ENCODE measurements at regions not wholly inside any gene's neighbourhood (a gene's known extent, or its start where the extent isn't known, plus 50 kb on each side); places are given as distances from the start of the nearest gene placed in this dataset. TPM values are rescaled to one million over a fixed set of nuclear protein-coding genes. Genes with fewer than 3 reads are reported as not detected.
"Not testable (repeated sequence)": the region's sequence is repeated elsewhere in the genome, so short reads cannot be mapped to it uniquely, and the experiment has no call there.

DNA sequence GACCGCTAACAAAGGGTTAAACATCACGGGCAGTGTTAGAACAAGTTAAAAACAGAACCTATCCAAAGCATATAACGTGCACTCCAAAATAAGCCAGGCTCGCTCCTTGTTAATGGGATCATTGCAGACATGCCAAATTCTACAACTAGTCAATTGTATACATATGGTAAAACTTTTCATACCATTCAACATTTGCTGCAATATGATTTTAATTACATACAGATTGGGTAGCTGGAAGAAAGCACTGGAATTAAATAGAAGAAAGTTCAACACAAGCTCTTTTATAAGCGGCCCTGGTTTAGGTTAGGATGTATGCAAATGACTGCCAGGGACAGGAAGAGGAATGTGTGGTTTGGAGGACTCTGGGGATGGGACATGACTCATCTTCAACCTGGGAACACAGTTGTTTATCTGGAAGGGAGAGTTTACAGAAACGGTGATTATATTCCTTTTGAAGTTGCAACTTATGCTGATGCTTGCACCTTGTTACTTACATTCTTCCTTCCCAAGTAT is 62.5 kb upstream of the TIAM2 start:
- peak in 1 of 6 donors; percentile 63 for DNase-seq (ENCODE audit: low read depth in 4 of 6, low spot score in 6 of 6)
- Histone ChIP-seq H3K4me3 (ENCODE audit: low read depth, low read length) (no peak overlapping the region), H3K36me3 (ENCODE audit: control insufficient read depth, insufficient read depth, low read length) (no peaks in the 10 kb centered on the region), H3K27ac (ENCODE audit: low read depth, low read length) (no peak overlapping the region), H3K27me3 (ENCODE audit: control insufficient read depth, insufficient read depth, low read length) (no peaks in the 10 kb centered on the region), H3K9me3 (ENCODE audit: control insufficient read depth, insufficient read depth, low read length) (no peaks in the 10 kb centered on the region), H3K4me1 (ENCODE audit: control insufficient read depth, insufficient read depth, low read length) (peaks cover 15% of the 10 kb centered on the region)
- WGBS (ENCODE audit: insufficient coverage), result 50% methylated on average over 2 of the region's 6 CpGs

DNA sequence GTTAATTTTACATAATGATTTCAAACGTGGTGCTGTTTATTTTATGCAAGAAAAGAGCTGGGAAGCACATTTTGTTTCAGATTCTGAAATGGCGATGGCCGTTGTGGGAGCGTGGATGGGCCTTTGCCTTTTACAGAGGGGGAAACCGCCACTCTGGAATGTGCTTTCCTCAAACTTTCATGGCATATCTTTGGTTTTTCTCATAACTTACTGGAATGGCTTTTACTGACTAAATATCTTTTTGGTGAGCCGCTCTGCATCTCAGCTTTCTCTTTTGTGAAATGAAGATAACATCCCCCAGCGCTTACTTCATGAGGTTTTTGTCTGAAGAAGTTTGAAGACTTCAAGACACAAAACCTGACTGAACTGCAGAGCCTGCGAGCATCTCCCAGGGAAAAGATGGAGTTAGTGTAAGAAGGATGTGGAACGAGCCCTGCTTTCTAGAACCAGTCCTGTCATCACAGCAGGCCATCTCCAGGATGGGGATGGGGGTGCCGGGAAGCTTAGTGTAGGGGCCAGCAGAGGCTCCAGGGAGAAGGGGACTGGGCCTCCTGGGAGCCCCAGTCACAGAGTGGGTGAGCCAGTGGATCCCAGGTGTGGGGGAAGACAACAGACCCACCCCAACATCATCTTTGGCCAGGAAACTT is 61.8 kb upstream of the TIAM2 start:
- no peaks in the 10 kb centered on the region for H3K36me3 ChIP-seq (ENCODE audit: control insufficient read depth, insufficient read depth, low read length)
- H3K9me3 ChIP-seq (ENCODE audit: control insufficient read depth, insufficient read depth, low read length), result no peaks in the 10 kb centered on the region
- no peak for DNase-seq (ENCODE audit: low read depth in 4 of 6, low spot score in 6 of 6)
- H3K27ac ChIP-seq (ENCODE audit: low read depth, low read length), result no peak overlapping the region
- peaks cover 18% of the 10 kb centered on the region for H3K4me1 ChIP-seq (ENCODE audit: control insufficient read depth, insufficient read depth, low read length)
- WGBS (ENCODE audit: insufficient coverage), result 100% methylated on average over 5 of the region's 10 CpGs
- no peaks in the 10 kb centered on the region for H3K27me3 ChIP-seq (ENCODE audit: control insufficient read depth, insufficient read depth, low read length)
- H3K4me3 ChIP-seq (ENCODE audit: low read depth, low read length), result no peak overlapping the region

DNA sequence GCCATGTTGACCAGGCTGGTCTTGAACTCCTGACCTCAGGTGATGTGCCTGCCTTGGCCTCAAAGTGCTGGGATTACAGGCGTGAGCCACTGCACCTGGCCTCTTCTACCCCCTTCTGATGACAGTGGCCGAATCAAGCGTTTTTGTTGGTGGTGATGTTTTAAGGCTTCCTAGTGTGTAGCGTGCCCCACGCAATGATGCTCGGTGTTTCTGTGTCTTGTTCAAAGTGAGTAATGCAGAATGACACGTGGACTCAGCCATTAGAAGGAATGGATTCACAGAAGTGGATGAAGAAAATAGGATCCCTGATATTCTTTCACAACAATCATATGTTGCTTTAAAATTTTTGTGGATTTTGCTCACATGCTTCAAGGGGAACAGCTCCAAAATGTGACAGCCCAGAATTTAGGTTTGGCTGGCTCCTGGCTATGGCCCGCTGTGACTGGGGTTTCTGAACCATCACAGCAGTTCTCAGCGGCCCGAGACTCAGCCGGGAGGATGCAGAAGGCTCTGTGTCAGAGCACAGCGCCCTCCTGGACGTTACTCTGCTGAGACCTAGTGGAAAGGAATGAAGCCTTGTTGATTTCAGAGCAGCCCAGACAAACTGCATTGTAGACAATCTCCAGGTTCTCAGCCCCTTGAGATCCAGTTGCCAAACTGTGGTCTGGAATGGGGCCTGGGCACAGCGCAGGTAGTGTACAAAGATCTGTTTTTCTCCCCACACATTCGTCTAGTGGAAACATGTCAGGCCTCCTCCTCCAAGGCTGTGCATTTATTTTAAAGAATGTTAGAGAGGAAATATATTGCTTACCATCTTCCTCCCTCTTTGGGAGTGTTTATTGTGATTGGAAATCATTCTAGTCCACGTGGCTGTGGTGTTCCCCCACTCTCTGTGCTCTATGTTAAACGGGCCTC is 57.6 kb upstream of the TIAM2 start:
- peak in 1 of 6 donors; percentile 37 for DNase-seq (ENCODE audit: low read depth in 4 of 6, low spot score in 6 of 6)
- H3K27ac ChIP-seq (ENCODE audit: low read depth, low read length), result peak overlapping the region; percentile 3

DNA sequence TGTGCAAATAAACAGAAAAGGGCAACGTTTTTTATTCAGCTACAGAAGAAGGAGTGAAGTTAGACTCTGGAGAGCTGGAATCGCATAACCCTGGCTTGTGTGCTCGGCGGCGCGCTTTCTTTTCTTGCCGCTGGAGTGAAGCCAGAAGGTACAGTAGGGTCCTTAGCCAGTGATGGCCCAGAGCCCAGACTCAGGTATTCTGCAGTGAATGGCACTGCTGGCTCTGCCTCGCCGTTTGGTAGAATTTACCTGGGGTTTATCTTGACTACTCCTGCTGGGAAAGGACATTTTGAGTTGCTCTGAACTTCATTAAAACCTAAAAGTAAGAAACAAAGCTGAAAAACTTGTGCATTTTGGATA is 56.9 kb upstream of the TIAM2 start:
- no peak overlapping the region for H3K27ac ChIP-seq (ENCODE audit: low read depth, low read length)
- no peaks in the 10 kb centered on the region for H3K27me3 ChIP-seq (ENCODE audit: control insufficient read depth, insufficient read depth, low read length)
- WGBS (ENCODE audit: insufficient coverage), result 24% methylated on average over 7 of the region's 9 CpGs
- no peak overlapping the region for H3K4me3 ChIP-seq (ENCODE audit: low read depth, low read length)
- peaks cover 4% of the 10 kb centered on the region for H3K4me1 ChIP-seq (ENCODE audit: control insufficient read depth, insufficient read depth, low read length)
- no peaks in the 10 kb centered on the region for H3K36me3 ChIP-seq (ENCODE audit: control insufficient read depth, insufficient read depth, low read length)
- peak in 1 of 6 donors; percentile 61 for DNase-seq (ENCODE audit: low read depth in 4 of 6, low spot score in 6 of 6)
- H3K9me3 ChIP-seq (ENCODE audit: control insufficient read depth, insufficient read depth, low read length), result no peaks in the 10 kb centered on the region

More for the DNA sequence above, 57.6 kb upstream of the TIAM2 start:
- no peak overlapping the region for H3K4me3 ChIP-seq (ENCODE audit: low read depth, low read length)
- 46% methylated on average over 11 of the region's 17 CpGs for WGBS (ENCODE audit: insufficient coverage)
- H3K9me3 ChIP-seq (ENCODE audit: control insufficient read depth, insufficient read depth, low read length), result no peaks in the 10 kb centered on the region
- no peaks in the 10 kb centered on the region for H3K36me3 ChIP-seq (ENCODE audit: control insufficient read depth, insufficient read depth, low read length)
- H3K4me1 ChIP-seq (ENCODE audit: control insufficient read depth, insufficient read depth, low read length), result peaks cover 4% of the 10 kb centered on the region
- H3K27me3 ChIP-seq (ENCODE audit: control insufficient read depth, insufficient read depth, low read length), result no peaks in the 10 kb centered on the region

DNA sequence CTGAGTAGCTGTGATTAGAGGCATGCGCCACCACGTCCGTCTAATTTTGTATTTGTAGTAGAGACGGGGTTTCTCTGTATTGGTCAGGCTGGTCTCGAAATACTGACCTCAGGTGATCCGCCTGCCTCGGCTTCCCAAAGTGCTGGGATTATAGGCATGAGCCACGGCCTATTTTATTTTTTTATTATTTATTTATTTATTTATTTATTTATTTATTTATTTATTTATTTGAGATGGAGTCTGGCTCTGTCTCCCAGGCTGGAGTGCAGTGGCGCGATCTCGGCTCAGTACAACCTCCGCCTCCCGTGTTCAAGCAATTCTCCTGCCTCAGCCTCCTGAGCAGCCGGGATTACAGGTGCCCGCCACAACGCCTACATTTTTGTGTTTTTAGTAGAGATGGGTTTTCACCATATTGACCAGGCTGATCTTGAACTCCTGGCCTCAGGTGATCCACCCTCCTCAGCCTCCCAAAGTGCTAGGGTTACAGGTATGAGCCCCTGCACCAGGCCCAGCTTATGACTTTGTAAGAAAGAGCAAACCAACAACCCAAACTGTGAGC is 56.3 kb upstream of the TIAM2 start:
- not testable (repeated sequence) for DNase-seq (ENCODE audit: low read depth in 4 of 6, low spot score in 6 of 6); H3K27me3 ChIP-seq (ENCODE audit: control insufficient read depth, insufficient read depth, low read length)
- WGBS (ENCODE audit: insufficient coverage), result 100% methylated on average over 3 of the region's 16 CpGs

DNA sequence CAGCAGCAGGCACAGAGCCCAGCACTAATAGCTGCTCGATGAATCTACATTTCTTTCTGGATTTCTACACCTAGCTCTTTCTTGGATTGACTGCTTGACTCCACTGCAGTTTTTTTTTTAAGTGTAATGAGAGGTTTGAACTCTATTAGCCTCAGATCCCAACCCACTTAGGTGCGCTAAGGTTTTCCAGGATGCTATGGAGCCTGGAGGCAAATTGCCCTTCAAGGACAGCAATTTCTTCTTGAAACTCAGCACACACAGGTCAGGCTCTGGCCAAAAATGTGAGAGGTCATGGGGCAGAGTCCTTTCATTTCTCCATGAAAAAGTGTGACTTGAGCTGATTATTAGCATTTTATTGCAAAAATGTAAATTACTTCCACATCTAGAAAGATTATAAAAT is 52.3 kb upstream of the TIAM2 start:
- 83% methylated on average over 1 of the region's 2 CpGs for WGBS (ENCODE audit: insufficient coverage)
- peaks cover 5% of the 10 kb centered on the region for H3K36me3 ChIP-seq (ENCODE audit: control insufficient read depth, insufficient read depth, low read length)
- no peak for DNase-seq (ENCODE audit: low read depth in 4 of 6, low spot score in 6 of 6)
- no peaks in the 10 kb centered on the region for H3K9me3 ChIP-seq (ENCODE audit: control insufficient read depth, insufficient read depth, low read length)
- no peak overlapping the region for H3K27ac ChIP-seq (ENCODE audit: low read depth, low read length)
- peaks cover under 1% of the 10 kb centered on the region for H3K4me1 ChIP-seq (ENCODE audit: control insufficient read depth, insufficient read depth, low read length)
- no peaks in the 10 kb centered on the region for H3K27me3 ChIP-seq (ENCODE audit: control insufficient read depth, insufficient read depth, low read length)
- no peak overlapping the region for H3K4me3 ChIP-seq (ENCODE audit: low read depth, low read length)

More for the DNA sequence above, 56.3 kb upstream of the TIAM2 start:
- not testable (repeated sequence) for H3K27ac ChIP-seq (ENCODE audit: low read depth, low read length); H3K9me3 ChIP-seq (ENCODE audit: control insufficient read depth, insufficient read depth, low read length); H3K4me3 ChIP-seq (ENCODE audit: low read depth, low read length); H3K4me1 ChIP-seq (ENCODE audit: control insufficient read depth, insufficient read depth, low read length); H3K36me3 ChIP-seq (ENCODE audit: control insufficient read depth, insufficient read depth, low read length)

DNA sequence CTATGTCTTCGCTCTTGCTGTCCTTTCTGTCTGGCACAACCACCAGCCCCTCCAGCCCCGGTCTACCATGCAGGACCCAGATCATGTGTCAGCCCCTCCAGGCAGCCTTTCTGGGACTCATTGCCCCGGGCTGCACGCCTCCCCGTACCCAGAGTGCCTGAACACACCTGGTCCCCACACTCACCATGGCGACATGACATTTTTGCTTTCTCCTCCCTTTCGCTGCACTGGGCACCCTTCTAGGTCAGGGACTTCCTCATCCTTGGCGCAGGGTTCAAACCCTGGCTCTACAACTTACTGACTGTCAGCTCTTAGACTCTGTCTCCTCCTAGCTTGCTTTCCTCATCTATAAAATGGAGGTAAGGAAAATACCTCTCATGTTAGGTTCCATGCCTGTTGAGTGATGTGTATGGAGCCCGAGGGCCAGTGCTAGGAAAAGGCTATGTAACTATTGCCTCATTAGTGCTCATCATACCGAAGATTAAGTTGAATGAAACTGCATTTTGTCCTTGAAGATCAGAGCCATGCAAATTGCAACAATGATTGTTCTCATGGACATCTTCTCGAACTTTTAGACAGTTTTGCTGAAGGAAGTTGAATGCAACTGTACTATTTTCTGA is 49.7 kb upstream of the TIAM2 start:
- H3K4me3 ChIP-seq (ENCODE audit: low read depth, low read length), result no peak overlapping the region
- no peaks in the 10 kb centered on the region for H3K4me1 ChIP-seq (ENCODE audit: control insufficient read depth, insufficient read depth, low read length)
- no peaks in the 10 kb centered on the region for H3K27me3 ChIP-seq (ENCODE audit: control insufficient read depth, insufficient read depth, low read length)
- no peak for DNase-seq (ENCODE audit: low read depth in 4 of 6, low spot score in 6 of 6)
- peaks cover 5% of the 10 kb centered on the region for H3K36me3 ChIP-seq (ENCODE audit: control insufficient read depth, insufficient read depth, low read length)
- 84% methylated on average over 8 of the region's 11 CpGs for WGBS (ENCODE audit: insufficient coverage)
- H3K27ac ChIP-seq (ENCODE audit: low read depth, low read length), result no peak overlapping the region
- no peaks in the 10 kb centered on the region for H3K9me3 ChIP-seq (ENCODE audit: control insufficient read depth, insufficient read depth, low read length)

Small RNA genes lying in the stretch of these regions (small RNA-seq; reads per million reads assigned to genes)
- gene RF00096 (ENCODE audit: low replicate concordance), result not detected

Measured in spinal cord (tissue), 10 donors.